ENCODE measurements at regions not wholly inside any gene's neighbourhood (a gene's known extent, or its start where the extent isn't known, plus 50 kb on each side); places are given as distances from the start of the nearest gene placed in this dataset.

DNA sequence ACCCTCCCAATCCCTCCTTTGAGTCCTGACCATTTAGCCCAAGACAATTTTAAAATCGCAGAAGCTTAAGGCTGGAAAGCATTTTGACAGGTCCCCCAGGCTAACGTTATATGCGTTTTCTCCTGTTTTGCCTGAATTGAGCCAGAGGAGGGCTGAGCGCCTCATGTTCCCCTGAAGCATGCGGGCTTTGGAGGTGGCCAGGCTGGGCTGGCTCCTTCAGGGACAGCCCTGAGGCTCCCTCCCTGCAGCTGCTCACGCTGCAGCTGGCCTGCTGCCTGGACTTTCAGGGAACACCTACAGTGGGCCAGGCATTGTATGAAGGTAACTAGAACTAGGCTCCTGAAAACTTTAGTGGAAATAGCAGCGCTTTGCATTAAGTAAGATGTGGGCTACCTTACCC is 179.2 kb downstream of the ACKR3 start:
- DNase-seq: no peak

- no peak for DNase-seq
Observed at GRCh38 chr2:236749346-236749745, 179.7 kb downstream of the ACKR3 start.

- DNase-seq: no peak
Observed at GRCh38 chr2:236752096-236752495, 182.5 kb downstream of the ACKR3 start.

DNA sequence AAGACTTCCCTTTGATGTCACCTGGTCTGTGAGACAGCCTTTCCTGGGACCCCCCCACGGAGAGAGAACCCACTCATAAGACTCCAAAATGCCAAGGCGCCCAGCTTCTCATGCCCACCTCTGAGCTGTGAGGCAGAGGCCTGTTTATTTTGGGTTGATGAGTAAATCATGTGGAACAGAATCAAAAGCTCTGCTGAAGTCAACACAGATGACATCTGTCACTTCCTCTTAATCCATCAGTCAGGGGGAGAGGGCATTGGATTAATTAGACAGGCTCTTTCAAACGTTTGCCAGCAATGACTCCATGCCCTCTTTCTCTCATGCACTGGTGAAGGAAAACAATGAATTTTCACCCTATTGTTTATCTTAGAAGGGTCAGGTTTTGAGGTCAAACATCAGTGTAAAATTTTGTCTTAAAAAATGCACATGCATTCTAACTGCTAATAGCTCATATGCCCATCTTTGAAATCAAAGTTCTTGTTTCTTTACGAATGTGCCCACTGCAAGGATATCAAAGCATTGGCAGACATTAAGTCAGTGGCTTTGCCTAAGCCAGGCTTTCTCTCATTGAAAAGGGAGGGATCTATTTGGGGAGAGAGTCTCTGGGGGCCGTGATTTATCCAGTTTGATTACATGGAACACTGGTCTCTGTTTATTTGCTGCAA is 184.1 kb downstream of the ACKR3 start:
- no peak for DNase-seq

- no peak for DNase-seq
Observed at GRCh38 chr2:236754271-236754944, 184.8 kb downstream of the ACKR3 start.

- DNase-seq: no peak
Observed at GRCh38 chr2:236755278-236755840, 185.7 kb downstream of the ACKR3 start.

DNA sequence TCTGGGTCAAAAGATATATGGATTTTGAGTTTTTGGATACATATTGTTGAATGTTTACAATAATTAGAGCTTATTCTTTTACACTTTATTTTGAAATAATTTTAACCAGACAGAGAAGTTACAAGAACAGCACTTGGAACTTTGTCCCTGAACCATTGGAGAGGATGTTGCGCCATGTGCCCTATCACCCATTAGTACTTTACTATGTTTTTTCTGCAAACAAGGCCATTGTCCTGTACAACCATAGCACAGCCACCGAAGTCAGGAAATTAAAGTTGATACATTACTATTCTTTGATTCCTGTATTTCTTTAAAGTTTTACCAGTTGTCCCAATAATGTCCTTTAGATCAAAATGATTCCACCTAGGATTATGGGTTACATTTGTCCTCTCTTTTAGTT is 188.8 kb downstream of the ACKR3 start:
- no peak for DNase-seq

DNA sequence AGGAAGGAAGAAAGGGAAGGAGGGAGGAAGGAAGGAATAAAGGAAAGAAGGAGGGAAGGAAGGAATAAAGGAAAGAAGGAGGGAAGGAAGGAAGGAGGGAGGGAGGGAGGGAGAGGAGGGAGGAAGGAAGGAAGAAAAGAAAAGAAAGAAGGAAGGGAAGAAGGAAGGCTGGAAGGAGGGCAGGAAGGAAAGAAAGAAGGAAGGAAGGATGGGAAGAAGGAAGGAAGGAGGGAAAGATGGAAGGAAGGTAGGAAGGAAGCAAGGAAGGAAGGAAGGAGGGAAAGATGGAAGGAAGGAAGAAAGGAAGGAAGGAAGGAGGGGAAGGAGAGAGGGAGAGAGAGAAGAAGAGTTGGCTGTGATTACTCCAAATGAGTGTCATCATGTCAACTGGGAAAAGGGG is 190.6 kb downstream of the ACKR3 start:
- no peak for DNase-seq

DNA sequence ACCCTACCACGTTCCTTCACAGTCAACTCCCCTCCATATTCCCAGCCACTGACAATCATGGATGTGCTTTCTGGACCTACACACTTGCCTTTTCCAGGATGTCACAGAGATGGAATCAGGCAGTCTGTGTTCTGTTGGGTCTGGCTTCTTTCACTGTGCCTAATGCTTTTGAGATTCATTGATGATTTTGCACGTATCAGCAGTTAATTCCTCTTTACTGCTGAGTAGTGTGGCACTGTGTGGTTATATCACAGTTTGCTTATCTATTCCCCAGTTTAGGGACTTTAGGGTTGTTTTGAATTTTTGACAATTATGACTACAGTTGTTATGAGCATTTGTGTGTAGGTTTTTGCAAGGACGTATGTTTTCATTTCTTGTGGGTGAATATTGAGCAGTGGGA is 191.7 kb downstream of the ACKR3 start:
- no peak for DNase-seq

DNA sequence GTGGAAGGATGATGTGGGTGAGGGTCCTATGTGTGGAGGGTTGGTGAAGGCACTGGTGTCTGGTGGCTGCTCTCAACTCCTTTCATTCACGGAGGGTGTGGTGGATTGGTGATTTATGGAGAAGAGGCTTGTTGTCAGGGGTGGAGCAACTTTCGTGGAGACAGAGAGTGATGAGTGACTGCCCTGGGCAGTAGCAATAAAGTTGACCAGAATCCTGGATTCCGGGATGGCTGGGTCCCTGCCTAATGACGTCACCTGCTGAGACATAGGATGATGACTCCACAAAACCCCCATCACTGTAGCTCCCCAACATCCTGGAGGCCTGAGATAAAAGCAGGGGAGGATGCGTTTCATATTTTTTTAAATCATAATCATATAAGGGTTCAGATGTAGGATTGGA is 193.0 kb downstream of the ACKR3 start:
- DNase-seq: no peak

DNA sequence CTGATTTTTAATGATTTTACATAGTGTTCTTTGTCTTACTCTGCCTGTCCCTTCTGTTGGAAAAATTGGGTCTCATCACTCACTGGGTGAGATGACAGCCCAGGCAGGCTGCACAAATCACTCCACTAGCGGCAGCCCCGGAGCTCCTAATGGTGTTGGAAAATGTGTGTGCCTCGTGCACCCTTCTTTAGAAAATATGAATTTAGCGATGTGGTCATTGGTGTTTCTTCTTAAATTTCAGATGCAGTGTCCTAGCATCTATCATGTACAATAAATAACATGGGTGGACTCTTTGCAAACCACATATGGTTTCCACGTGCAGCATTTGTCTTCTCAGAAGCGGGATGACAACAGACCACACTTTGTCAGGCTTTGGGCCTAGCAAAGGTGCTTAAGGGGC is 194.2 kb downstream of the ACKR3 start:
- no peak for DNase-seq

DNA sequence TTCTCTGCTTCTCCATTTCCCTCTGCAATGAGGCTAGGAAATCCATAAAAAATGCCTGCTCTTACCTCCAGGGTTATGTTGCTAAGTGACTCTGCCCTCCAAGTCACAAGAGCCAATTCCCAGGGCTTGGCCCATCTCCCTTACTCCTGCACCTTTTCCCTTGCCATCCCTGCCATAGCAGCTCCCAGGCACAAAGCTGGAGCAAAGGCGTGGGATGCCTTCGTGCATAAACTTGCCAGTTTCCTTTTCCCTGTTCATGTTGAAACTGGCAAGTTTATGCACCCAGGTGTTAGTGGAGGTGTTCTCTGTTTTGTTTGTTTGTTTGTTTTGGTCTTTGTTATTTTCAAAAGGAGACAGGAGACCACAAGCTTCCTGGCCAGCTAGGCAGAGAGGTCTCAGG is 195.1 kb downstream of the ACKR3 start:
- no peak for DNase-seq

GRCh38 chr2:236765478-236765877 is 195.9 kb downstream of the ACKR3 start:
- no peak for DNase-seq

- no peak for DNase-seq
Observed at GRCh38 chr2:236766850-236767249, 197.2 kb downstream of the ACKR3 start.

DNA sequence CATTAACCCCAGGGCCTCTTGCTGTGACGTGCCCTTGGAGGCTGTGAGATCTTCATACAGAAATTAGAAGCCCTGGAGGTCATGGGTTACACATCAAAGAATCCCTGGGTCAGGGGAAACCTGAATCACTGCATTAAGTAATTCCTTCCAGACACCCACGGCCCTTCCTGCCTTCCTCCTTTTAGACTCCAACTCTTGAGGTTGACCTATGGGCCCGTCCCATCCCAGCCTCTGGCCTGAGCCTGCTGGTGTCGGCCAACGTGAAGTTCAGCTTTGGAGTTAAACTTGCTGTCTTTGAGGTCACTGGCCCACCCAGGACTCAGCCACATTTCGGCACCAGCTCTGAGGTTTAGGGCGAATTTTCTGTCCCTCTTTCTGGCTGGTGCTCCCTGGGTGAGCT is 198.3 kb downstream of the ACKR3 start:
- DNase-seq: no peak

DNA sequence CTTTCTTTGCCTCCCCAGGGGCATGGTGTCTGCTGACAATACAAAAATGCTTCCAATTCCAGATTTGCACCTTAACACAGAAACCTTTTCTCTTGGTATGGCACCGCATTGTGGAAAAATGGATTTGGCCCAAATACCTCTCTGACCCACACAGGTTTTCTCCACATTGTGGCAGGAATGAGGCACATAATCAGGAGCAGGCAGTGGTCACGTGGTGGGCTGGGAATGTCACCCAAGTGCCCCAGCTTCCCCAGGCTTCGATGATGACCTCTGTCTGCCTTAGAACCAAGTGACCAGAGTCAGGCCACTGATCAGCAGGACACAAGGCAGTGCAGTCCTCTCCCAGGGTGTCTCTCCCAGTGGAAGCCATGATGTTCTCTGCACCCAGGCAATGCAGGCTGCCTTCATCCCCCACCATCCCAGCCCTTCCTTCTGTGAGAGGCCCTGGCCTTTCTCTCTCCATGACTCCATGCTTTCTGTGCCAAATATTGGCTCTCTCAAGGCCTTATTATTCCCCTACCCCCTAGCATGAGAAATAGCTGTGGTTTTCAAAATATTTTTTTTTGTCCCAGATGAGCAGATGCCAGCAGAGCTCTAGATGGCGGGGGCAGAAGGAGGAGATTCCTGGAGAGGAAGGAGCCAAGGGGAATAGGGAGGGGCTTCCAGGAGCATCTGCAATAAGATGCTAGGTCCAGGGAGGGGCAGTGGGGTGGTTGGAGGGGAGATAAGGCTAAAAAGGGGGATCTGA is 198.9 kb downstream of the ACKR3 start:
- DNase-seq: no peak

- peak; percentile 87 for DNase-seq
Observed at GRCh38 chr2:236769981-236770671, 200.5 kb downstream of the ACKR3 start.

DNA sequence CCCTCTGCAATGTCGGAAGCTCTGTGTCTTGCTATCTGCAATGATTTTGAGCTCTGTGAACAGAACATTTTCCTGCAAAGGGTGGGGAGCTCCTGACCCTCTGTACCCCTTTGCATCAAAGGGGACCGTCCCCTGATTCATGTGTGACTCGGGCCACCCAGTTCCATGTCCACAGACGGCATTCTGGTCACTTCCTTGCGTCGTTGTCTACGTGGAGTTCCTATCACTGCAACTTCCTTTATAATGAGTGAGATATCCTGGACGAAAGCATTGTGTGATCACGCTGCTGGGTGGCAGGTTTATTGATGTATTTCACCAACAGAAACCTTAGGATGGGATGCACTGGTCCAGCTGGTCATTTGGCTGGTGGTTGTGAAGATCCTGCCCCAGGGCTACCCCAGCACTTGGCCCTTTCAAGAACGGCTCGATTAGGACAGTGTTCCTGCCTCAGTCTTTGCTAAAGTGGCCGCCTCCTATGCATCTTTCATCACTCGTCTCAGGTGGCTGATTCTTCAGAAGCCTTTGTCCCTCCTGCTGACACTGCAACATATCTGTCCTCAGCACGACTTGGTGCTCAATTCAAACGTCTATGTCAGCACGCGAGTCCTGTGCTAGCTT is 202.7 kb downstream of the ACKR3 start:
- DNase-seq: no peak

DNA sequence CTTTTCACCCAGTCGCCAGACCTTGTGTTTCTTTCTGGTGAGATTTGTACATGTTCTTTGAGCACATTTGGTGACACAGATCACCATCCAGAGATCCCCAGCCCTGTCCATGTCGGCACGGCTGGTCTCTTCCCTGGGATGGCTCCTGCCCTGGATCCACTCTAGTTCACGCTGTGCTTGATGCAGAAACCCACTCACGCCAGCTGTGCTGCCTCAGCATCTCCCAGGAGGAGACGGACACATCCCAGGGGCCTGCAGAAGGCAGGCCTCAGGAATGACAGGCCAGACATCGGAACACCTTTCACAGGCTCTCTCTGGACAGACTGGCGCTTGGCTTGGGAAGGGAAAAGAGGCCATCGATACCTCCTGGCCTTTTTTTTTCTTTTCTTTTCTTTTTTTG is 203.6 kb downstream of the ACKR3 start:
- DNase-seq: no peak

- no peak for DNase-seq
Observed at GRCh38 chr2:236774171-236774570, 204.5 kb downstream of the ACKR3 start.

GRCh38 chr2:236775511-236775910 is 205.9 kb downstream of the ACKR3 start:
- no peak for DNase-seq

GRCh38 chr2:236776206-236776605 is 206.6 kb downstream of the ACKR3 start:
- DNase-seq: no peak
